CD4-positive, alpha-beta T cell treated with Interleukin-2 at 100 ng/mL for 4 hours (primary cell): ENCODE measurements at regions not wholly inside any gene's neighbourhood (a gene's known extent, or its start where the extent isn't known, plus 50 kb on each side); places are given as distances from the start of the nearest gene placed in this dataset.

Source experiments
- DNase-seq: peaks from one replicate; pipeline ENCODE4 v3.0.0-alpha.2; 2020; ENCODE audit warnings: low spot score

DNA sequence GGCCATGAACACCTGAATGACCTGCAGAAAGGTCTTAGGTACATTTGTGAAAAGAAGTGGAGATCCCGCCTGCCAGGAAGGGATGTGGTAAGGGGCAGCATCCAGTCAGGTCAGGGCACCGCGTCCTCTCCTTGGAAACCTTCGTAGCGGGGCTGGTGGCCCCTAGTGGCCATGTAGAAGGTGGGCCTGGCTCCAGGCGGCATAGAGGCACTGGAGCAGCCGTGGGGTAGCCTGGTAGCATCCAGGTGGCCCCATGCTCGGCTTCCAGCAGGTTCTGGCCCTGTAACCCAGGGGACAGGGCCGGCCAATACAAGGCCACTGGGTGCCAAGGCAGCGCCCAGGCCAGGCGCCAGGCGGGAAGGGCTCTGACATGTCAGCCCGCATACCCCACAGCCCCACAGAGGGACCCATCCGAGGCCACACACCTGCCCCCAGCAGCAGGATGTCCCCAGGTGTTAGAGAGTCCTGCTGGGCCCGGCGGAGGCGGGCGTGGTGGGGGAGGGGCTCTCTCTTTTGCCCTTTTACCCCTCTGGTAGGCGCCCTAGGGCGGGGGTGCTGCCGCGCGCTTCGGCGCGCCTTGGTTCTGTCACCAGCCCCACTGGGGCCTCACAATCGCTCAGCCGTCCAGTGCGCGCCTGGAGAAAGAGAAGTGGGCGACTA lies 58.3 kb upstream of the SPATA31E1 start:
- no peak for DNase-seq

DNA sequence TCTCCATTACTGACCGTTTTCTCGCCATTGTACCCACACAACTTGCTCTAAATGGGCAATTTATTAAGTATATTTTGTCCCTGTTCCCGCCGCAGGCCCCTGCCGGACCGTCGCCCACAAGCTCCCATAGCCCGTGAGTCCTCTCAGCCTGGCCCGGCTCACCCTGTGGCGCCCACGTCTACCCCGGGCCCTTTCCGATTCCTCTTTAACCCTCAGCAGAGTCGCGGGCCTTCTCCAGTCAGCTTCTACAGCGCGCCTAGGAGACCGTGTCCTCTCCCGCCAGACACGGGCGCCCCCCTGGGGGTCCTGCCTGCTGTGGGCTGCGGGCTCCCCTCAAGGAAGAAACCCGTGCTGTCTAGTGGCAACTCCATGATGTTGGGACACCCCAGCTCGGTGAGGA lies 57.8 kb upstream of the SPATA31E1 start:
- DNase-seq, result no peak

DNA sequence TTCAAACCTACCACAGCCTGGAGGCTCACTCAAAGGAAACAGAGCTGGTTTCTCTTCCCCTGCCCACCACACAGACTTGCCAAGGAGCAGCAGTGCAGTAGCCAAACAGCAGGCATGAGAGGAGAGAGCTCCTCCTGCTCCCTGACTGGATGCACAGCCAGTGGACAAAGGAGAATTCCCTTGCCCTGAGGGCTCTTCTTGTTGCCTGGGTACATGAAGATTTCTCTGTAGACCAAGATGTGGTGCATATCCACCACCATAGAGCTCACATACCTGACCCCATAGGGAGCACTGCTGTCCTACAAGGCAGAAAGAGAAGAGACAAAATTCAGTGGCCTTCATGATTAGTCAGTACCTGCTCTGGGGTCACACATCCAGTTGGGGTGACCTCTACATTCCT lies 56.3 kb upstream of the SPATA31E1 start:
- no peak for DNase-seq

DNA sequence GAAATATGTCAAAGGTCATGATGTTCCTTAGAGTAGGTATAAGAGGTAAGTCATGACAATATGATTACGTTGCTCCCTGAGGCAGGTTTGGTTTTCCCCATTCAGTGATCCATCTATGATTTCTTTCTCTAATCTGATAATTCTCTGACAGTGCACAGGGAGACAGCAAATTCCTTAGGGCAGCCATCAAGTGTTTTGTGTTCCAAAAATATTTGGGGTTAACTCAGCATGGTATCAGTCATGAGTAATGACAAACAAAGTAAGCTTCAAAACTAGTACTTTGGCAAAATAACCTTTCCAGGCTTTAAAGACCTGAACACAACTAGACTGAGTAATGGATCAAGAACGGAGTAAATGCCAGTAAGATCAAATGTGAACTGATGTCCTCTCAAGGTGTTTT lies 55.3 kb upstream of the SPATA31E1 start:
- no peak for DNase-seq

DNA sequence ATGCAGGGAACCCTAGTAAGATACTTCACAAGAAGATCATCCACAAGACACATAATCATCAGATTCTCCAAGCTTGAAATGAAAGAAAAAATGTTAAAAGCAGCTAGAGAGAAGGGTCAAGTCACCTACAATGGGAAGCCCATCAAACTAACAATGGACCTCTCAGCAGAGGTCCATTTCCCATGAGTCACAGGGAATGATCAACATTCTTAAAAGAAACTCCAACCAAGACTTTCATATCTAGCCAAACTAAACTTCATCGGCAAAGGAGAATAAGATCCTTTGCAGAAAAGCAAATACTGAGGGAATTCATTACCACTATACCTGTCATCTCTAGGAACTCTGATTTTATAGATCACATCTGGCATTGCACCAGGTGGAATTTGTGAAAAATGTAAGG lies 52.9 kb upstream of the SPATA31E1 start:
- DNase-seq, result no peak

DNA sequence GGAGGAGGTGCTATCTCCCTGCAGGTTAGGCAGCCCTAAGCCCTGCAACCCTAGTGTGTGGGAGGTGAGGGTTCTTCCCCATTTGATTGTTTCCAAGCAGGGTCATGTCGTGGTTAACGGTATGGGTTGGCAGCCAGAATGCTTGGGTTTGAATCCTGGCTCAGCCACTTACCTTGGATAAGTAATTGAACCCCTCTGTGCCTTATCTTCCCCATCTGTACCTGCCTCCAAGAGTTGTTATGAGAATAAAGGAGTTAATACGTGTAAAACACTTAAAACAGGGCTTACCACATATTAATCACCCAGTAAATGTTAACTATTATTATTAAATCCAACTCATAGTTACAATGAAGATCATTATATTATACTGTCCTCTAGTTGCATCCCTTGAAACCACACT lies 52.2 kb upstream of the SPATA31E1 start:
- DNase-seq, result no peak

DNA sequence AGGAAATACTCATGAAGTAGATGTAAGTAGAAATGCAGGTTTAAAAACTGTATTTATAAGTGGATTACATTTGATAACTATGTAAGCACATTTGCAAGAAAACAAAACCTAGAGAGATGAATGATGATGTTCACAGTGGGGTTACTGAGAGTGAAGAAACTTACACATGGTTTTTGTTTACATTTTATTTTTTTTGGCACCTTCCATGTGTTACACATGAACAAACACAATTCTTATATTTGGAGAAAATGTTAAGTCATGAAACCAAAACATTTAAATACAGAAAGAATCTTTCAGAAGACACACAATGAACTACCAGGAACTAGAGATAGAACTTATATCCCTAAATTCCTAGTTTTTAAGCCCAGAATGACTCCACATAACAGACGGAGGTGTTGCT lies 51.5 kb upstream of the SPATA31E1 start:
- no peak for DNase-seq
